ENCODE measurements at regions not wholly inside any gene's neighbourhood (a gene's known extent, or its start where the extent isn't known, plus 50 kb on each side); places are given as distances from the start of the nearest gene placed in this dataset.

DNA sequence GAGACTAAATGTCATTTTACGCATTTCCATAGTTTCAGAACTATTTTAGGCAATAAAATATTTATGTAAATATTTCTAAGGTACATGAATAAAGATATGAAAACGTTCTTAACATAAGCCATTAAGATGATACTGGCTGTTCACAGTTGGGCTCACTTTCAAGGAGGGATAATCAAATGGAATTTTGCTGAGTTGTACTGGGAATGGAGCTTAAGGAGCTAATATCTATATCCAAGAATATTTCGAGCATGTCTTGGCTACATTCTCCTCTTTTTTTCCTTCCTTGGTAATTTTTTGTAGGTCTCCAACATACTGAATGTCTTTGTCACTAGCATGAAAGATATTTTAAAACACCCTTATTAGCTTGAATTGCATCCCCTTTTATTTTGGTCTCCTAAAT is 383.4 kb downstream of the RAP2B start:
- TF ChIP-seq, protein P1, sequence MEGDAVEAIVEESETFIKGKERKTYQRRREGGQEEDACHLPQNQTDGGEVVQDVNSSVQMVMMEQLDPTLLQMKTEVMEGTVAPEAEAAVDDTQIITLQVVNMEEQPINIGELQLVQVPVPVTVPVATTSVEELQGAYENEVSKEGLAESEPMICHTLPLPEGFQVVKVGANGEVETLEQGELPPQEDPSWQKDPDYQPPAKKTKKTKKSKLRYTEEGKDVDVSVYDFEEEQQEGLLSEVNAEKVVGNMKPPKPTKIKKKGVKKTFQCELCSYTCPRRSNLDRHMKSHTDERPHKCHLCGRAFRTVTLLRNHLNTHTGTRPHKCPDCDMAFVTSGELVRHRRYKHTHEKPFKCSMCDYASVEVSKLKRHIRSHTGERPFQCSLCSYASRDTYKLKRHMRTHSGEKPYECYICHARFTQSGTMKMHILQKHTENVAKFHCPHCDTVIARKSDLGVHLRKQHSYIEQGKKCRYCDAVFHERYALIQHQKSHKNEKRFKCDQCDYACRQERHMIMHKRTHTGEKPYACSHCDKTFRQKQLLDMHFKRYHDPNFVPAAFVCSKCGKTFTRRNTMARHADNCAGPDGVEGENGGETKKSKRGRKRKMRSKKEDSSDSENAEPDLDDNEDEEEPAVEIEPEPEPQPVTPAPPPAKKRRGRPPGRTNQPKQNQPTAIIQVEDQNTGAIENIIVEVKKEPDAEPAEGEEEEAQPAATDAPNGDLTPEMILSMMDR (IDR thresholded peaks at IDR 0.05; ENCODE audit: borderline replicate concordance, extremely low read depth, low read length, poor library complexity, severe bottlenecking): no peak
- TF ChIP-seq EZH2 (IDR thresholded peaks at IDR 0.05; ENCODE audit: borderline replicate concordance, low read depth, low read length, severe bottlenecking): no peak
